GM19372 (cell line): ENCODE measurements at regions not wholly inside any gene's neighbourhood (a gene's known extent, or its start where the extent isn't known, plus 50 kb on each side); places are given as distances from the start of the nearest gene placed in this dataset.

Source experiments
- ATAC-seq: cut with Tn5 transposase; IDR thresholded peaks from one replicate; pipeline ENCODE4 v1.9.1; 2021; ENCODE audit warnings: mild to moderate bottlenecking, low read depth, moderate library complexity; ENCODE audit not compliant: unreplicated experiment

- no peak for ATAC-seq
Measured at GRCh38 chr5:74028976-74029375, 403.0 kb downstream of the ARHGEF28 start.

DNA sequence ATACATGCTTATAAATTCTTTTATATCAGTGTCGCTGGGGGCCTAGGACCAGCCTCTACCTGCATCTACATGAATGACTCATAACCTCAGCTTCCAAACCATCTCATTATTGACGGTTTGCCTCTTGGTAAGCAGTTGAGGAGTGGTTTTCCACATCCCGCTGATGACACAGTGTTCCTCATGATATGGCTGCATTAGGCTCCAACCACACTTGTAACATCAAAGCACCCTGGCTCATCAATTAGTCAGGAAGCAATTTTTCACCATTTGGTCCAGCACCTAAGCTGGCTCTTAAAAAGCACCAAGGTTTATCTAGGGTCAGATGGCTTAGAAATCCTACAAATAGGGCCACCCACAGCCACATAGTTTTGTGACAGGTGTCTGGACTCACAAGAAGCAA lies 402.4 kb downstream of the ARHGEF28 start:
- no peak for ATAC-seq

DNA sequence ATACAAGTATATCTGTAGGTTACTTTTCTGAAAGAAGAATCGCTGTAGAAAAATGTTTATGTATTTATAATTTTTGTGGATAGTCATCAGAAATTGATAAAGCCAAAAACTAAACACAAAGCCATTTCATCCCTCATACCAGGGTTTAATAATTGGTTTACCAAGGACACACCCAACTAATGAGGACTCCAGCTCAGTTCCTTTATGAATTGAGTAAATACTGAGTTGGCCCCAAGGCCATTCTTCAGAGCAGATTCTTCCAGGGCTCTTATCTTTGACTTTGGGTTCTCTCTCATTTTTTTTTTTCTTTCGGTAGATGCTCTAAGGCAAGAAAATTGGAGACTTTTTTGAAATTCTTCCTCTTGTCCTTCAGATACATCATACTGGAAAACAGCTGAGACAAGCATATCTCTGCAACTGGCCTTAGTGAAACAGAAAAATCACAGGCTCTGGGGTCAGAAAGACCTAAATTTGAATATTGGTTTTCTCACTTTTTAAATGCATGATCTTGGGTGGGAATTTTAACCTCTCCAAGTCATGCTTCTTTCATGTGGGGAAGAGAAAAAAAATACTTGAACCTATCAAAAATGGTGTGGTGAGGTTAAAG lies 401.8 kb downstream of the ARHGEF28 start:
- no peak for ATAC-seq

DNA sequence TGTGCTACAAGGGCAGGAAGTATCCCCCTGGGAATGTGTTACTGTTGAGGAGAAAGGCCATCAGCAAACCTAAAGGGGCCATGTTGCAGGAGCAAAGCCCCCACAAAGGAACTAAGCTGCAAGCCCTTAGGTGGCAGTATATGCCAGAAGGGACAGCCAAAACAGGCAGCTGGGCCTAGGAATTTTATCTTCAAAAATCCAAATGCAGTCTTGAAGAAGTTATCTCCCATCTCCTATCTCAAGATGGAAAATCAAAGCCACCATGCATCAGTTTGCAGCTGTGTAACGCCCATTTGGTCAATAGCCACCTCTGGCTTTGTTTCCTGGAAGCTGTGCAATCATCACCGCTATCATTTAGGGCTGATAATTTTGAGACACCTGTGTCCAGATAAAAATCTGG lies 400.3 kb downstream of the ARHGEF28 start:
- no peak for ATAC-seq

DNA sequence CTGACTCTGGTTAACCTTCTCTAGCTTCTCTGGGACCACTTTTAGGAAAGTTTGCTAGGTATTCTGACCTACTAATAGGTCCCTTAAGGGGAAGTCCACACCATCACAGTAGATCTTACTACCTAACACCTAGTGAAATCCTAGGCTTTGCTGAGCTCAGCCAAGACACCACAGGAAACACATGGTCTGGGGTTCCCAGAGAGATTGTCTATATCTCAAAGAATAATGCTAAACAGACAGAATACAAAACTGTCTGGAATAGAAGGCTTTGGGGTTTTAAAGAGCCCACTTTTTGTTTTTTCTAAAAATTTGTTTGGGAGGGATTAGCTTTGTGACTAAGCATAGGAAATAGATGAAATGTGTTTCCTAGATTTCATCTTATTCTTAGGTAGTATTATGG lies 395.1 kb downstream of the ARHGEF28 start:
- ATAC-seq, result no peak

DNA sequence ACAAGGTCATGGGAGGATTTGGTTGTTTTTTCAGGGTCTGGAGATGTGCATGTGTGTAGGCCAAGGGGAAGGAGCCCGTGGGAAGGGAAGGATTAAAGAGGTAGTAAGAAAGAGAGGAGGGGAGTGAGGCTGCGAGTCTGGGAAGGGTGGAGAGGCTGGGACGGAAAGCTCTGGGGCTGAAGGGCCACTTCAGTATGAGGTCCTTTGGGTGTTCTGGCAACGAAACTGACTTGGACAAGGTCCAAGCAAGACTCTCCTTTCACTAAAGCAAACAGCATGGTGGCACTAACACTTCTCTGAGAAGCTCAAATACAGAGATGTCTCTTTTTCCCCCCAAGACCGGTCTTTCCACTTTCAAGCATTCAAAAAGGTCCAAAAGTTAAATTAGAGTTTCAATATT lies 394.5 kb downstream of the ARHGEF28 start:
- no peak for ATAC-seq

- ATAC-seq, result no peak
Measured at GRCh38 chr5:74019923-74020322, 393.9 kb downstream of the ARHGEF28 start.

DNA sequence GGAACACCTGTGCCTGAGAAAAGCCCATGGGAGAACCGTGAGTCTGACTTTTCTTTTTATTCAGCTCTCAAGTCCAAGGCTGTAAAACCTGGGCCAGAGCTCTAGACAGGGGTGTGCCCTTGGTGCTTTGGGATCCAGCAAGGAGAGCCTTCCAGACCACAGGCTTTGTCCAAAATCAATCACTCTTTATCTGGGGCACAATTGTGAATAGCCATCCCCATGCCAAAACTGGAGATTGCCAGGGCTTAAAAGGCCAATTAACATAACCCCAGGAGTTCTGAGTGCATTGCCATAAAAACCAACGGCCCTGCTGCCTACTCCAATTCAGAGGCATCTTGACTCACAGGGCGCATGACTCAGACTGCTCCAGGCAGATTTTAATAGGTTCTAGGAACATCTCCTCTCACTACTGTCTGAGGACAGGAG lies 391.8 kb downstream of the ARHGEF28 start:
- no peak for ATAC-seq

- no peak for ATAC-seq
Measured at GRCh38 chr5:74017112-74017511, 391.1 kb downstream of the ARHGEF28 start.

GRCh38 chr5:74016373-74016772 lies 390.4 kb downstream of the ARHGEF28 start:
- no peak for ATAC-seq

DNA sequence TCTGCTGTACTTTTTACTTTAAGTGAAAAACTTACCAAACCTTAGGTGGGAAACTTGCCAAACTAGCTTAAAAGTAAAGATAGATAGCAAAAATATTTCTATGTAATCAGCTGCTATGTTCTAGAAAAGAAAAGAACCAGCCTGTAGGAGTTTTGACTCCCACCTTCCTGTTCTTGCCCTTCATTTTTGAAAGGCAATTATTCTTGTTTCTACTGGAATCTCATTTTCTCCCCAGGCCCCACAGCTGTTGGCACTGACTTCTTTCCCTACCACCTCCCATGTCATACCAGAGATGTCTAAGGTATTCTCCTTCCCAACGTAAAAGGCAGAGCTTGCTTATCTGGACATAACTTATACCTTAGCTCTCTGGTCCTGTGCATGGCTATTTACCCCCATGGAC lies 389.7 kb downstream of the ARHGEF28 start:
- ATAC-seq, result no peak

- ATAC-seq, result no peak
Measured at GRCh38 chr5:74013222-74013621, 387.2 kb downstream of the ARHGEF28 start.

DNA sequence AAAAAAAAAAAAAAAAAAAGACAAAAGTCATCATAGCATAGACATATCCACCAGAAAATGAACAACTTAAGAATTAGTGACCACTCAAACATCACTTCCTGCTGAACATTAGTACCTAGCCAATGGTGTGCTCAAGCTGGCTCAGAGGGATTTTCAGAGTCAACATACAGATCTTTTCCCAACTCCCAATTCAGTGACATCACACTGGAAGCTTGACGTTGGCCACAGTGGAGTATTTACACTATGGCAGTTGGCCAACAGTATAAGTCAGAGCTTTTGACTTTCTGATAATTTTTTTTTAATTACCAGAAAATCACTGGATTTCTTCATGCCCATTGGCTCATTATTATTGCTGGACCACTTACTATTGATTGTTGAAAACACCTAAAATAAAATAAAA lies 383.5 kb downstream of the ARHGEF28 start:
- ATAC-seq, result no peak

- no peak for ATAC-seq
Measured at GRCh38 chr5:74007193-74007592, 381.2 kb downstream of the ARHGEF28 start.

- no peak for ATAC-seq
Measured at GRCh38 chr5:73999297-73999696, 373.3 kb downstream of the ARHGEF28 start.

GRCh38 chr5:73998489-73998888 lies 372.5 kb downstream of the ARHGEF28 start:
- ATAC-seq, result no peak

- no peak for ATAC-seq
Measured at GRCh38 chr5:73997960-73998359, 372.0 kb downstream of the ARHGEF28 start.

DNA sequence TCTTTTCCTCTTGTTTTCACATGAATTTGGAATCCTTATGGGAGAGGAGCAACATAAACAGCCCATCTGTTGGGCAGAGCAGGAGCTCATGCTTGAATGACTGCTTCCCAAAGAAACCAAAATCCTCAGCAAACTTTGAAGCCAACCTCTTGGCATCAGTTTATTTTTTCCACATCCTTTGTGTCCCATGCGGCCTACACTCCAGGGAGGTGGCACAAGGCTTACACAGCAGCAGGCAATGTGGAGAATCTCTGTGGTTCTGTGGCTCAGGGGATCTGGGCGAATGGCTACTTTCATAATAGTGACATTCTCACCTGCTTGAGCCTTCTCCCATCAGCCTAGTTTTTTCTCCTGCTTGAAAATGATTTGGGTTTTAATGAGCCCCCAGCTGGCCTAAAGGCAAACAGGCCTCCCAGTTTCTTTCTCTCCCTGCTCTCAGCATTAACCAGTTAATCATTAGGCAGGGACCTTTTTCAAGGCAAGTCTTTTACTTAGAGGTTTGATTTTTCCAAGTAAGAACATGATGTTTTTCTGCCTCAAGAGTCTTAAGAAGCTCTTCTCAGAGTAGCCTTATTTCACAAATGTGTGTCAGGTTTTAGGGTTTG lies 370.3 kb downstream of the ARHGEF28 start:
- no peak for ATAC-seq

DNA sequence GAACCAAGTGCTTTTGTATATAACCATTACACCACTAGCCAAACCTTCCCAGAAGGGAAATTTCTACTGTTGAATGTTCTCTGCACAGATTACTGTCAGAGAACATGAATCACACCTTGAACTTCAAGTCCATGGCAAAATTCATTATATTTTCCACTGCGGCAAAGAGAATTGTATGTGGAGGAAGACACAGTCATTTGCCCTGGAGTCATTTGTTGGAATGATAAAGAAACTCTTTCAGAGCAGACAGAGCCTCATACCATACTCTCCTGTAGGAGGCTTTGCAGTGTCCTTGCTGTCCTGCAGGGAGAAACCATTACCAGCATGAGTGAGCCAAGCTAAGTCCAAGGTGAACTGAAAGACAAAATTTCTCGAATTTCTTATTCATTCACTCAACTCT lies 369.0 kb downstream of the ARHGEF28 start:
- ATAC-seq, result no peak
